ENCODE measurements at regions not wholly inside any gene's neighbourhood (a gene's known extent, or its start where the extent isn't known, plus 50 kb on each side); places are given as distances from the start of the nearest gene placed in this dataset.

- no peak overlapping the region for H3K4me3 Mint-ChIP-seq
- Histone ChIP-seq H3K36me3 (ENCODE audit: control insufficient read depth, insufficient read depth, low read length) (no peaks in the 10 kb centered on the region), H3K9me3 (ENCODE audit: control insufficient read depth, insufficient read depth, low read length) (no peaks in the 10 kb centered on the region), H3K27me3 (ENCODE audit: control insufficient read depth, insufficient read depth, low read length) (no peaks in the 10 kb centered on the region), H3K4me3 (ENCODE audit: low read length) (no peak overlapping the region), H3K27ac (ENCODE audit: low read length) (no peak overlapping the region), H3K4me1 (ENCODE audit: control insufficient read depth, insufficient read depth, low read length) (peaks cover 2% of the 10 kb centered on the region)
- DNase-seq (no peak), ATAC-seq (no peak)
- no peak for TF ChIP-seq CTCF (IDR thresholded peaks at IDR 0.05)
- peaks cover 0 to 3% of the 10 kb centered on the region in 2 donors for H3K27me3 Mint-ChIP-seq (ENCODE audit: low read depth in 2 of 2)
- no peaks in the 10 kb centered on the region for H3K36me3 Mint-ChIP-seq
- intact Hi-C loops (cut with micrococcal nuclease) = no loop called here
- no peaks in the 10 kb centered on the region for H3K9me3 Mint-ChIP-seq
- H3K4me1 Mint-ChIP-seq = no peaks in the 10 kb centered on the region
- WGBS (ENCODE audit: insufficient coverage) = 93% methylated on average over 3 of the region's 3 CpGs
- no peak overlapping the region for H3K27ac Mint-ChIP-seq
These were observed 157.9 kb upstream of the RAB4A start for GRCh38 chr1:229112832-229113548.

- Histone ChIP-seq H3K4me1 (ENCODE audit: control insufficient read depth, insufficient read depth, low read length) (no peaks in the 10 kb centered on the region), H3K4me3 (ENCODE audit: low read length) (no peak overlapping the region), H3K36me3 (ENCODE audit: control insufficient read depth, insufficient read depth, low read length) (no peaks in the 10 kb centered on the region), H3K27ac (ENCODE audit: low read length) (no peak overlapping the region), H3K9me3 (ENCODE audit: control insufficient read depth, insufficient read depth, low read length) (peaks cover 3% of the 10 kb centered on the region), H3K27me3 (ENCODE audit: control insufficient read depth, insufficient read depth, low read length) (no peaks in the 10 kb centered on the region)
- peaks cover 0 to 3% of the 10 kb centered on the region in 2 donors for H3K27me3 Mint-ChIP-seq (ENCODE audit: low read depth in 2 of 2)
- no peak for TF ChIP-seq CTCF (IDR thresholded peaks at IDR 0.05)
- no peaks in the 10 kb centered on the region for H3K36me3 Mint-ChIP-seq
- DNase-seq = no peak
- no peak overlapping the region for H3K4me3 Mint-ChIP-seq
- peaks cover 0 to under 1% of the 10 kb centered on the region in 2 donors for H3K4me1 Mint-ChIP-seq
- no peak overlapping the region for H3K27ac Mint-ChIP-seq
- no peaks in the 10 kb centered on the region for H3K9me3 Mint-ChIP-seq
- 32% methylated on average over 5 of the region's 5 CpGs for WGBS (ENCODE audit: insufficient coverage)
- no peak for ATAC-seq
- intact Hi-C loops (cut with micrococcal nuclease) = no loop called here
These were observed 156.6 kb upstream of the RAB4A start for GRCh38 chr1:229114315-229114714.

- H3K4me3 ChIP-seq (ENCODE audit: low read length) = no peak overlapping the region
- no peak for ATAC-seq
- Mint-ChIP-seq H3K27me3 (ENCODE audit: low read depth in 2 of 2) (peaks cover 0 to 3% of the 10 kb centered on the region in 2 donors), H3K4me1 (peaks cover 0 to 5% of the 10 kb centered on the region in 2 donors), H3K36me3 (no peaks in the 10 kb centered on the region), H3K9me3 (peaks cover 0 to 2% of the 10 kb centered on the region in 2 donors), H3K4me3 (no peak overlapping the region), H3K27ac (no peak overlapping the region)
- DNase-seq = no peak
- TF ChIP-seq CTCF (IDR thresholded peaks at IDR 0.05) = no peak
- peaks cover 7% of the 10 kb centered on the region for H3K9me3 ChIP-seq (ENCODE audit: control insufficient read depth, insufficient read depth, low read length)
- 96% methylated on average over 4 of the region's 4 CpGs for WGBS (ENCODE audit: insufficient coverage)
- H3K4me1 ChIP-seq (ENCODE audit: control insufficient read depth, insufficient read depth, low read length) = no peaks in the 10 kb centered on the region
- H3K27ac ChIP-seq (ENCODE audit: low read length) = no peak overlapping the region
- intact Hi-C loops (cut with micrococcal nuclease) = no loop called here
- H3K27me3 ChIP-seq (ENCODE audit: control insufficient read depth, insufficient read depth, low read length) = no peaks in the 10 kb centered on the region
- no peaks in the 10 kb centered on the region for H3K36me3 ChIP-seq (ENCODE audit: control insufficient read depth, insufficient read depth, low read length)
These were observed 156.0 kb upstream of the RAB4A start for GRCh38 chr1:229114850-229115365.

GRCh38 chr1:229116114-229116513, 154.8 kb upstream of the RAB4A start:
- peaks cover 0 to 5% of the 10 kb centered on the region in 2 donors for H3K4me1 Mint-ChIP-seq
- 94% methylated on average over 16 of the region's 16 CpGs for WGBS (ENCODE audit: insufficient coverage)

More at GRCh38 chr1:229116114-229116513, 154.8 kb upstream of the RAB4A start:
- DNase-seq (no peak), ATAC-seq (no peak)
- Mint-ChIP-seq H3K36me3 (no peaks in the 10 kb centered on the region), H3K4me3 (no peak overlapping the region), H3K9me3 (peaks cover 0 to 2% of the 10 kb centered on the region in 2 donors), H3K27ac (no peak overlapping the region), H3K27me3 (ENCODE audit: low read depth in 2 of 2) (no peaks in the 10 kb centered on the region)
- H3K4me3 ChIP-seq (ENCODE audit: low read length) = no peak overlapping the region
- no peaks in the 10 kb centered on the region for H3K27me3 ChIP-seq (ENCODE audit: control insufficient read depth, insufficient read depth, low read length)
- peaks cover 7% of the 10 kb centered on the region for H3K9me3 ChIP-seq (ENCODE audit: control insufficient read depth, insufficient read depth, low read length)
- H3K27ac ChIP-seq (ENCODE audit: low read length) = no peak overlapping the region
- H3K4me1 ChIP-seq (ENCODE audit: control insufficient read depth, insufficient read depth, low read length) = no peaks in the 10 kb centered on the region
- intact Hi-C loops (cut with micrococcal nuclease) = no loop called here
- no peaks in the 10 kb centered on the region for H3K36me3 ChIP-seq (ENCODE audit: control insufficient read depth, insufficient read depth, low read length)
- TF ChIP-seq CTCF (IDR thresholded peaks at IDR 0.05) = no peak
